ENCODE measurements at regions not wholly inside any gene's neighbourhood (a gene's known extent, or its start where the extent isn't known, plus 50 kb on each side); places are given as distances from the start of the nearest gene placed in this dataset.

DNA sequence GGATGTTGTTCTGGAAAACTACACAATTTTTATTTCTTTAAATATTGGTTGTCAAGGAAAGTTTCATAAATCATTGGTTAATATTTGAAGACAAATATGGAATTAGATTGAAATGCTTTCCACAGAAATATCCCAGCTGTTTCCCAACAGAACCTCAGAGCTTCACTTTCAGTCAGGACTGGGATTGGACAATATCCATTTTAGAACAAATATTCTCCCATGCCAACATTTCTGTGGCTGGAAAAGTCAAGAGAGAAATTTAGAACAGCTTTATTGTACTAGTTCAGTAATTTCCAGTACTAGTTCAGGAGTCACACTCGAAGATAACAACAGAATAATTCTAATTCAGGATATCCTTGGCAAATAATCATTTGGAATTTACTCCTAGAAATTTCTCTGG, 116.1 kb upstream of the TUT7 start:
- Histone ChIP-seq H3K27ac (no peak overlapping the region), H3K4me1 (no peaks in the 10 kb centered on the region), H3K4me2 (no peak overlapping the region), H3K9ac (no peak overlapping the region), H4K20me1 (no peaks in the 10 kb centered on the region), H3K9me3 (replicated peaks in 1 of 11) (no peaks in the 10 kb centered on the region), H3K27me3 (no peaks in the 10 kb centered on the region), H3K4me3 (no peak overlapping the region), H3K36me3 (no peaks in the 10 kb centered on the region)
- TF ChIP-seq Cebpa-rat (IDR thresholded peaks at IDR 0.05): no peak

DNA sequence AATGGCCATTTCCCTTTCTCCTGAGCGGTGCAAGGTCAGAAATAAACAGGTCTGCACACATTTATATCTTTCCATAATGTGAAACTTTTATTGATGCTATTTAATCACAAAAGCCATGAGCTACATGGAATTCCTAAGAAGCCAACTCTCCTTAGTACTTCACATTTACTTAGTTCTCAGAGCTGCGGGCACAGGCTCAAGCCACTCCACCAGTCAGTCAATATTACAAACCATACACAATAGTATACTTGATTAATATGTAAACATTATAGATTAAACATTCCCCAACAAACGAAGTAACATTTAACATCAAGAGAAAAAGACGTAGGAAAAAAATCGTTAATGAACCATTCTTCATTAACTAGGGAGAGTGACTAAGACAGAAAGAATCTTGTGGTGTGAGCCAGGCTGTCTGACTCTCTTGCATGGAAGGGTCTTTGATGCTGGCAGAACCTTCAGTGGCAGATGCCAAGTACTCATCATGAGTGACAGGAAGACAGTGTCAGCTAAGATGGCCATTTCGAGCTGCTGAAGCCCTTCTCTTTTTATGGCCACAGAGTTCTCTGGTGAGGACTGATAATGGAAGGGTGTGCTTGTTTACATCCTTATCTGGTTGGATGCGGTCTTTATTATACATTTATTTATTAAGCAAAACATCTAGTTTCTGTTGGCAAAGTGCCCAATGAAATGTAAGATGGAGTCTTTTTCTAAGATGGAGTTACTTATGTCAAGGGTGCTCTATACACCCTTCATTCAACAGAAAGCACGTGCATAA, 115.5 kb upstream of the TUT7 start:
- H3K27me3 ChIP-seq: no peaks in the 10 kb centered on the region
- no peaks in the 10 kb centered on the region for H3K9me3 ChIP-seq (replicated peaks in 1 of 11)
- no peak overlapping the region for H3K9ac ChIP-seq
- TF ChIP-seq Cebpa-rat (IDR thresholded peaks at IDR 0.05): no peak
- no peaks in the 10 kb centered on the region for H3K36me3 ChIP-seq
- no peaks in the 10 kb centered on the region for H4K20me1 ChIP-seq
- no peak overlapping the region for H3K4me3 ChIP-seq
- H3K4me2 ChIP-seq: no peak overlapping the region
- no peaks in the 10 kb centered on the region for H3K4me1 ChIP-seq
- no peak overlapping the region for H3K27ac ChIP-seq

DNA sequence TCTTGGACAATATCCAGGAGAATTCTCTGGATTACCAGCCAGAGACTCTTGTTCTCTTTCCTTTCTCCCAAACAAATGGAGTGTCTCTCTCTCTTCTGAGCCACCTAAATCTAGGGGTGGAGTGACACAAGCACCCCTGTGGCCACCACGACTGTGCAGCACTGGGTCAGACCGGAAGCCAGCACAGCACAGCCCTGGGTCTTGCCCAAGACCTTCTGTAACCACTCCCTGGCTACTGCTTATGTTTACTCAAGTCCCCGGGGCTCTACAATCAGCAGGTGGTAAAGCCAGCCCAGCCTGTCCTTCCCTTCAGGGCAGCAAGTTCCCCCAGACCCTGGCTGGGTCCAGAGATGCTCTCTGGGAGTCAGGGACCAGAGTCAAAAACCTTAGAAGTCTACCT, 110.0 kb upstream of the TUT7 start:
- Histone ChIP-seq H3K9ac (no peak overlapping the region), H3K4me3 (no peak overlapping the region), H3K27me3 (no peaks in the 10 kb centered on the region), H3K9me3 (replicated peaks in 1 of 11) (no peaks in the 10 kb centered on the region), H3K27ac (no peak overlapping the region), H4K20me1 (no peaks in the 10 kb centered on the region), H3K4me2 (no peak overlapping the region; a peak in 1 of 22 replicates), H3K36me3 (no peaks in the 10 kb centered on the region), H3K4me1 (no peaks in the 10 kb centered on the region)
- no peak for TF ChIP-seq Cebpa-rat (IDR thresholded peaks at IDR 0.05)

DNA sequence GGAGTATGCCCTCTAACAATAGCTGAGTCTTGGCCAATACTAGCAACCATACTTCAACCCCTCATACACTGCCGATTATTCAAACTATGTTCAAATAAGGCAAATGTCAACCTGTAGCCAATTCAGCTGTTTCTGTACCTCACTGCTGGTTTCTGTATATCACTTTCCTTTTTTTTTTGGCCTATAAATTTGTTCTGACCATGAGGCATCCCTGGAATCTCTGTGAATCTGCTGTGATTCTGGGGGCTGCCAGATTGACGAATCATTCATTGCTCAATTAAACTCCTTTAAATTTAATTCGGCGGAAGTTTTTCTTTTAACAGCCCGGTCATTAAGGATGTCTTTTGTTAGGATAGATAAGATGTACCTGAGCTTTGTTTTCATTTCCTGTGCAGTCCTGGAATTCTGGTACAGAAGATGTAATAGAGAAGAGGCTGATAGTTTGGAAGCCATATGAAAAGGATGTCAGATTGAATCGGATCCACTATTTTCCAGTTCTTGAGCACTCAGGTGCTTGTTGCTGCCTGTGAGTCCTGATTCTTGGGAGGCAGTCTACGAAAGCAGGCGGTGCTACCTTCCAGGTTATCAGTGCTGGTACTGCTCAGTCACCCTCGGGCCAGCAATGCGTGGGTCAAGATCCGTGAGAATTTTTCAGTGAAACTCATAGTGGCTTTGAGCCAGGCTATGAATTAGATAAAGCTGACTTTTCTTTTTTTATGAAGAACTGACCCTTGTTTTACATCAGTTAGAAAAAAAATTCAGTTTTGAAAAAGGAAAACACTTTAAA, 106.2 kb upstream of the TUT7 start:
- H3K27ac ChIP-seq: no peak overlapping the region

DNA sequence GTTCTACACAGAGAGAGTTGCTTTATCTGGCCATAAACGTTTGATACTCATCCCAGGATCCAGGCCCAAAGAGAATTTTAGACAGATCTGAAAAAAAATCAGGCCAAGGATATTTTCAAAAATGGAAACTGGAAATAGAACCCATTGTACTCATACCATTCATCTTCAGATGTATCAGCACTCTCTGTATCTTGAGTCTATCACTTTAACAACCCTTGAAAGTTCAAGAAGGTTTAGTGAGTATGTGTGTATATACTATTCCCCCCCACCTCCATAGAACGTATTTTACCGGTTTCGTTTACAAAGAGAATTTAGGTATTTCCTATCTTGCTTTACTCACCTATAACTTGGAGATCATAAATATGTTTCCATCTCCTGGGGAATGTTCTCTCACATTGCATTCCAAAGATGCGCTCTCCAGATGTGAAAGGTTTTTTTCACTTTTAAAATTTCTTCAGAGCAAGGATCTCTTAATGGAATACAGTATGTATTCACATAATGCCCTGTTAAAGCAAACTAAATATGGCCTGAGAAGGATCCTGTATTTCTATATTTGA, 105.5 kb upstream of the TUT7 start:
- no peak for TF ChIP-seq Cebpa-rat (IDR thresholded peaks at IDR 0.05)
- Histone ChIP-seq H3K36me3 (no peaks in the 10 kb centered on the region), H3K27ac (no peak overlapping the region), H3K4me3 (no peak overlapping the region), H4K20me1 (no peaks in the 10 kb centered on the region), H3K4me1 (no peaks in the 10 kb centered on the region), H3K9me3 (replicated peaks in 1 of 11) (no peaks in the 10 kb centered on the region), H3K27me3 (no peaks in the 10 kb centered on the region), H3K4me2 (no peak overlapping the region), H3K9ac (no peak overlapping the region)

More for the DNA sequence above, 106.2 kb upstream of the TUT7 start:
- no peak for TF ChIP-seq Cebpa-rat (IDR thresholded peaks at IDR 0.05)
- H3K9me3 ChIP-seq (replicated peaks in 1 of 11): no peaks in the 10 kb centered on the region
- no peaks in the 10 kb centered on the region for H3K4me1 ChIP-seq
- no peak overlapping the region for H3K9ac ChIP-seq
- H4K20me1 ChIP-seq: no peaks in the 10 kb centered on the region
- H3K4me2 ChIP-seq: no peak overlapping the region
- no peak overlapping the region for H3K4me3 ChIP-seq
- no peaks in the 10 kb centered on the region for H3K36me3 ChIP-seq
- H3K27me3 ChIP-seq: no peaks in the 10 kb centered on the region

DNA sequence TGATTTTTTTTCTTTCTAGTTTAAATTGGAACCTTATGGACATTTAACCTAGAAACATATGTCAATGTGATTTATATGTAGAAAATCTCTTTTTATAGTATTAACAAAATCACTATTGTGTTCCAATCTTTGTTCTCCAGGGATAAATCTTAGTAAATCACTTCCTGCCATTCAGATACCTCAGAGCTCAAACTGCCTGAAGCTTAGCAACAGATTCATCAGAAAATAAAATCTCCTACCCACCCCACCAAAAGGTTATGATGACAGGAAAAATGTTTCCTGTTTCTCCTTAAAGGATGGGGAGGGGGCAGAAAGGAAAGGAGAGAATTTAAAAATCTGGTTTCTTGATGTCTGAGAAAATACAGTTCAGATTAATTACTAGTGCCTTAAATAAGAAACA, 105.0 kb upstream of the TUT7 start:
- Histone ChIP-seq H3K27ac (no peak overlapping the region), H3K9ac (no peak overlapping the region)
- TF ChIP-seq Cebpa-rat (IDR thresholded peaks at IDR 0.05): no peak

DNA sequence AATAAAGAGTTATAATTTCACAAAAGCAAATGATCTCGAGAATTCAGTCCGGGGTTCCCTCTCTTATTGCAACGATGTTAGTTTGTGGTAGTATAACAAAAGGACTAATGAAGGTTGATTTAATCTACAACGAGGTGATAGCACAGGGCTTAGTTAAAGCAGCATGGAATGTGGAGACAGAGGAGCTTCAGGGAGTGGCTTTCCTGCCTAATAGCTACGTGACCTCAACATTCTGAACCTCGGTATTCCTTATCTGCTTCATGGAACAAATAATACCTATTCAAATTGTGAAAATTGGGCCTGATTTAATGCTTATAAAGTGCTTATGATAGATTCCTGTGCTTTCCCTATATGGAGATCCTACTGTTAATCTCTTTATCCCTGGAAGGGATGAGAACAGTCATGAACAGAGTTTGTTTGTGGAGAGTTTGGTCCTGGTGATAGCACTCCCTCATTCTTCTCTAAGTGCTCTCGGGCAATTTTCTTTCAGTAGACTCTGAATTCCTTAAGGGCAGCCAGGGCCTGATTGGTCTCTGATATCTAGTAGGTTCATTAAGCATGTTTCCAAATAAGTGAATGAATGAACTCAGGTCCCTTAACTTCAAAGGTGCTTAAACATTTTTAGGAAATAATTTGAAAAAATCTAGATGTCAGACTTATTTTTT, 104.1 kb upstream of the TUT7 start:
- Histone ChIP-seq H3K27ac (no peak overlapping the region), H3K4me3 (no peak overlapping the region), H3K9me3 (replicated peaks in 1 of 11) (no peaks in the 10 kb centered on the region), H3K36me3 (no peaks in the 10 kb centered on the region), H3K27me3 (no peaks in the 10 kb centered on the region), H3K9ac (no peak overlapping the region), H3K4me1 (no peaks in the 10 kb centered on the region), H3K4me2 (no peak overlapping the region), H4K20me1 (no peaks in the 10 kb centered on the region)
- TF ChIP-seq Cebpa-rat (IDR thresholded peaks at IDR 0.05): no peak

More for the DNA sequence above, 105.0 kb upstream of the TUT7 start:
- H3K4me2 ChIP-seq: no peak overlapping the region
- H3K36me3 ChIP-seq: no peaks in the 10 kb centered on the region
- no peaks in the 10 kb centered on the region for H4K20me1 ChIP-seq
- no peak overlapping the region for H3K4me3 ChIP-seq
- H3K27me3 ChIP-seq: no peaks in the 10 kb centered on the region
- no peaks in the 10 kb centered on the region for H3K9me3 ChIP-seq (replicated peaks in 1 of 11)
- H3K4me1 ChIP-seq: no peaks in the 10 kb centered on the region

DNA sequence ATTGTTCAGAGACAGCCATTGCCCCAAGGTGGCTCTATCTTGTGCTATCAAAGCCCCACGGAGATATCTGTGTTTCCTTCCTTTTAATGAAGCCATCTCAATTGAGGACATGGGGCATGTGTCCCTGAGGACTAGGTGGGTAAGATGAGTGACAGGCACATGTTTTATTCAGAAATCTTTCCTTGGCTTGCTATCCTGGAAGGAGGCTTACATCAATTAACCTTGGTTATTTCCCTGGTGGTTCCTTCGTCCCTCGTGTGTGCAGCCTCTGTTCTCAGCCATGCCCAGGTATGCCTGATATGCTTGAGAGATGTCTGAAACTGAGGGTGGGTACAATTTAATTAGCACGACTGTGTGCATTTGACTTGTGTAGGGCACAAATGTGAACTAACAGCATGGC, 102.2 kb upstream of the TUT7 start:
- H3K27ac ChIP-seq: no peak overlapping the region
- H3K36me3 ChIP-seq: no peaks in the 10 kb centered on the region
- no peaks in the 10 kb centered on the region for H3K4me1 ChIP-seq
- H3K4me2 ChIP-seq: no peak overlapping the region
- H3K9me3 ChIP-seq (replicated peaks in 1 of 11): no peaks in the 10 kb centered on the region
- no peak overlapping the region for H3K4me3 ChIP-seq
- no peak overlapping the region for H3K9ac ChIP-seq
- no peaks in the 10 kb centered on the region for H4K20me1 ChIP-seq
- TF ChIP-seq Cebpa-rat (IDR thresholded peaks at IDR 0.05): no peak
- no peaks in the 10 kb centered on the region for H3K27me3 ChIP-seq

Measured in BLaER1 treated with 17β-estradiol and CSF1 and Interleukin-3, amounts not matched to agents 10 nM and 100 nM (cell line).